NCI-H1092 (cell line): ENCODE measurements at regions not wholly inside any gene's neighbourhood (a gene's known extent, or its start where the extent isn't known, plus 50 kb on each side); places are given as distances from the start of the nearest gene placed in this dataset.

Source experiments
- DNase-seq: peaks from one replicate; lab custom pipeline; 2025; lab: John Stamatoyannopoulos, UW

- DNase-seq: no peak
Observed at GRCh38 chrX:16451334-16451733, 198.6 kb upstream of the S100G start.

- DNase-seq: no peak
Observed at GRCh38 chrX:16454926-16455325, 195.0 kb upstream of the S100G start.

GRCh38 chrX:16457239-16457638 is 192.7 kb upstream of the S100G start:
- DNase-seq: no peak

- no peak for DNase-seq
Observed at GRCh38 chrX:16458208-16458607, 191.8 kb upstream of the S100G start.

- no peak for DNase-seq
Observed at GRCh38 chrX:16459008-16459407, 190.9 kb upstream of the S100G start.

GRCh38 chrX:16461968-16462367 is 188.0 kb upstream of the S100G start:
- DNase-seq: no peak

GRCh38 chrX:16462912-16463311 is 187.0 kb upstream of the S100G start:
- DNase-seq: no peak

- DNase-seq: no peak
Observed at GRCh38 chrX:16464369-16464768, 185.6 kb upstream of the S100G start.

- DNase-seq: no peak
Observed at GRCh38 chrX:16465081-16465876, 184.7 kb upstream of the S100G start.

GRCh38 chrX:16466640-16467432 is 183.1 kb upstream of the S100G start:
- no peak for DNase-seq

GRCh38 chrX:16469870-16470269 is 180.1 kb upstream of the S100G start:
- no peak for DNase-seq

- DNase-seq: no peak
Observed at GRCh38 chrX:16472345-16472744, 177.6 kb upstream of the S100G start.

- DNase-seq: no peak
Observed at GRCh38 chrX:16474511-16474910, 175.4 kb upstream of the S100G start.

GRCh38 chrX:16476009-16476408 is 173.9 kb upstream of the S100G start:
- no peak for DNase-seq

GRCh38 chrX:16476692-16477091 is 173.3 kb upstream of the S100G start:
- DNase-seq: no peak

- no peak for DNase-seq
Observed at GRCh38 chrX:16479206-16479869, 170.6 kb upstream of the S100G start.

- DNase-seq: no peak
Observed at GRCh38 chrX:16480049-16480448, 169.9 kb upstream of the S100G start.

- DNase-seq: no peak
Observed at GRCh38 chrX:16484338-16484737, 165.6 kb upstream of the S100G start.

- DNase-seq: no peak
Observed at GRCh38 chrX:16487620-16488385, 162.2 kb upstream of the S100G start.

- DNase-seq: no peak
Observed at GRCh38 chrX:16488959-16489358, 161.0 kb upstream of the S100G start.

GRCh38 chrX:16491461-16491860 is 158.5 kb upstream of the S100G start:
- no peak for DNase-seq

- no peak for DNase-seq
Observed at GRCh38 chrX:16496175-16496574, 153.8 kb upstream of the S100G start.
